SK-N-SH (cell line): ENCODE measurements at regions not wholly inside any gene's neighbourhood (a gene's known extent, or its start where the extent isn't known, plus 50 kb on each side); places are given as distances from the start of the nearest gene placed in this dataset.

ENCODE experiments used
- CHD2 ChIP-seq: fragments of 150-350 bp; IDR thresholded peaks from 2 replicates; pipeline ENCODE4 v1.6.1; 2018; ENCODE audit warnings: low read length; ENCODE audit not compliant: partially characterized antibody
- YY1 ChIP-seq: IDR thresholded peaks from 2 replicates; pipeline ENCODE4 v1.4.0; 2012; ENCODE audit warnings: low read depth, mild to moderate bottlenecking
- TF ChIP-seq, protein P1 (sequence below): fragments of 150-350 bp; IDR thresholded peaks from 2 replicates; pipeline ENCODE4 v1.6.1; 2017; ENCODE audit warnings: antibody characterized with exemption, low read length, low read depth, borderline replicate concordance
- TF ChIP-seq, protein P2 (sequence below): fragments of 200-600 bp; sonication (generic); IDR thresholded peaks from 2 replicates; pipeline ENCODE4 v1.6.1; 2017; ENCODE audit warnings: antibody characterized with exemption, mild to moderate bottlenecking, moderate library complexity

DNA sequence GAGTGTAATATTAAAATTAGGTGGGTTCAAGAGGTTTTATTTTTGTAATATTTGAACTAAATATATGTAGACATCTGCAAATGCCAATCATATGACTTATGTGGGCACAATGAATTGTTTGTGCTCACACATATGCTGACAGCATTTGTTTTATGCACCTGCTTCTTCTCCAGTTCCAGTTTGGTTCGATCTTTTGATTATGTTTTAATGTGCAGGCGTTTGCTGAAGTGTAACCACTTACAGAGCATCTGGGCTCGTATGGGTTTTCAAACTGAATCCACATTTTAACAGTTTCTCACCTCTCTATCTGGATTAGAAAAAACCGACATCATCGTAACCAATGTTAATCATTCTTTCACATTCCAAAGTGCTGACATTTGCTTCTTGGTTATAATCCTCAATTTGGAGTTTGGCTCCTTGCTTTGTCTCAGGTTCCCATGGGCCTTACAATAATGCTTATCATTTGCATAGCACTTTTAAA, 129.1 kb upstream of the SPACA1 start:
- TF ChIP-seq, protein P1, sequence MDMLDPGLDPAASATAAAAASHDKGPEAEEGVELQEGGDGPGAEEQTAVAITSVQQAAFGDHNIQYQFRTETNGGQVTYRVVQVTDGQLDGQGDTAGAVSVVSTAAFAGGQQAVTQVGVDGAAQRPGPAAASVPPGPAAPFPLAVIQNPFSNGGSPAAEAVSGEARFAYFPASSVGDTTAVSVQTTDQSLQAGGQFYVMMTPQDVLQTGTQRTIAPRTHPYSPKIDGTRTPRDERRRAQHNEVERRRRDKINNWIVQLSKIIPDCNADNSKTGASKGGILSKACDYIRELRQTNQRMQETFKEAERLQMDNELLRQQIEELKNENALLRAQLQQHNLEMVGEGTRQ, result no peak
- TF ChIP-seq YY1 (no peak), CHD2 (no peak)
- TF ChIP-seq, protein P2, sequence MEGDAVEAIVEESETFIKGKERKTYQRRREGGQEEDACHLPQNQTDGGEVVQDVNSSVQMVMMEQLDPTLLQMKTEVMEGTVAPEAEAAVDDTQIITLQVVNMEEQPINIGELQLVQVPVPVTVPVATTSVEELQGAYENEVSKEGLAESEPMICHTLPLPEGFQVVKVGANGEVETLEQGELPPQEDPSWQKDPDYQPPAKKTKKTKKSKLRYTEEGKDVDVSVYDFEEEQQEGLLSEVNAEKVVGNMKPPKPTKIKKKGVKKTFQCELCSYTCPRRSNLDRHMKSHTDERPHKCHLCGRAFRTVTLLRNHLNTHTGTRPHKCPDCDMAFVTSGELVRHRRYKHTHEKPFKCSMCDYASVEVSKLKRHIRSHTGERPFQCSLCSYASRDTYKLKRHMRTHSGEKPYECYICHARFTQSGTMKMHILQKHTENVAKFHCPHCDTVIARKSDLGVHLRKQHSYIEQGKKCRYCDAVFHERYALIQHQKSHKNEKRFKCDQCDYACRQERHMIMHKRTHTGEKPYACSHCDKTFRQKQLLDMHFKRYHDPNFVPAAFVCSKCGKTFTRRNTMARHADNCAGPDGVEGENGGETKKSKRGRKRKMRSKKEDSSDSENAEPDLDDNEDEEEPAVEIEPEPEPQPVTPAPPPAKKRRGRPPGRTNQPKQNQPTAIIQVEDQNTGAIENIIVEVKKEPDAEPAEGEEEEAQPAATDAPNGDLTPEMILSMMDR, result no peak
